Endothelial cell of umbilical vein (primary cell): ENCODE measurements at regions not wholly inside any gene's neighbourhood (a gene's known extent, or its start where the extent isn't known, plus 50 kb on each side); places are given as distances from the start of the nearest gene placed in this dataset.

ENCODE experiments used
- EZH2 ChIP-seq: IDR thresholded peaks from 2 replicates; pipeline ENCODE4 v1.6.1; 2012; ENCODE audit warnings: borderline replicate concordance, low read depth, mild to moderate bottlenecking, moderate library complexity, low read length, inconsistent platforms; ENCODE audit not compliant: severe bottlenecking
- MYC ChIP-seq: IDR thresholded peaks from one replicate; pipeline ENCODE4 v1.6.1; 2011; ENCODE audit warnings: mild to moderate bottlenecking, low read depth, low read length
- POLR2AphosphoS5 ChIP-seq: IDR thresholded peaks from 2 replicates; pipeline ENCODE4 v1.6.1; 2012; ENCODE audit warnings: low read depth, mild to moderate bottlenecking, control low read depth, low read length, moderate library complexity; ENCODE audit not compliant: insufficient read depth
- TF ChIP-seq, protein P1 (sequence below), 2 donors: IDR thresholded peaks; 1 replicate in 1 of 2; 2 replicates in 1 of 2; pipeline ENCODE4 v1.5.1; 2011; ENCODE audit warnings: low read length in 2 of 2, mild to moderate bottlenecking in 2 of 2, moderate library complexity in 2 of 2, control low read depth in 1 of 2, inconsistent platforms in 1 of 2, low read depth in 1 of 2; ENCODE audit not compliant: insufficient read depth in 1 of 2; ENCODE audit errors: extremely low read depth in 1 of 2

DNA sequence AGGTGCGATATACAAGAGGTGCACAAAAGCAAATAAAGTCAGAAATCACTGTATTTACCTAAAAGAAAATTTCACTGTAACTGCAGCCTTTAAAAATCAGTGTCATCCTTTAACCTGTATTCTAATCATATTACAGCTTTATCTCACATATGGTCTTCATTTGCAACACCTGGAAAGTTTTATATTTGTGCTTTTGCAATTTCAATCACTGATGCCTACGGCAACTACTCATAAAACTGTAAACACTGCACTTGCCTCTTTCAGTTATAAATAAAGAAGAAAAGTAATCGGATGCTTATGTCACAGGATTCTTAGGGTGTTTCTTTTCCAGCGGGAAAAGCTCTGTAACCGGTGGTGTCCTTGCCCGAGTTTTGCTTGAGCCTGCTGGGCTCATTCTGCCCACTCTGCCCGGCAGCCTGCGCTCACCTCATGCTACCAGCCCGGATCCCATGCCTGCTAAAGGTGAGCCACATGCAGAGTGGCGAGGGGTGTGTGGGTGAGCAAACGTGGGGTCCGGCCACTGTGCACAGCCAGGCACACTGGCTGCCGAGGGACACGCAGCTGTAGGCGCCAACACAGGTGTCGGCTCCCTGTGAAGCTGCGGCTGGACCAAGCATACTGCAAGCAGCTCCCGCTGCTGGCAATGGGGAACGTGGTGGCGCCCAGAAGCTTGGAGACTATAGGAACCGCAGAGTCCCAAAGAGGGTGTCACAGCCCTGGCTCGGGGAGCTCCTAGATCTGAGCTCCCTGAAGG is 56.3 kb upstream of the ABCB5 start:
- no peak for TF ChIP-seq POLR2AphosphoS5
- TF ChIP-seq, protein P1, sequence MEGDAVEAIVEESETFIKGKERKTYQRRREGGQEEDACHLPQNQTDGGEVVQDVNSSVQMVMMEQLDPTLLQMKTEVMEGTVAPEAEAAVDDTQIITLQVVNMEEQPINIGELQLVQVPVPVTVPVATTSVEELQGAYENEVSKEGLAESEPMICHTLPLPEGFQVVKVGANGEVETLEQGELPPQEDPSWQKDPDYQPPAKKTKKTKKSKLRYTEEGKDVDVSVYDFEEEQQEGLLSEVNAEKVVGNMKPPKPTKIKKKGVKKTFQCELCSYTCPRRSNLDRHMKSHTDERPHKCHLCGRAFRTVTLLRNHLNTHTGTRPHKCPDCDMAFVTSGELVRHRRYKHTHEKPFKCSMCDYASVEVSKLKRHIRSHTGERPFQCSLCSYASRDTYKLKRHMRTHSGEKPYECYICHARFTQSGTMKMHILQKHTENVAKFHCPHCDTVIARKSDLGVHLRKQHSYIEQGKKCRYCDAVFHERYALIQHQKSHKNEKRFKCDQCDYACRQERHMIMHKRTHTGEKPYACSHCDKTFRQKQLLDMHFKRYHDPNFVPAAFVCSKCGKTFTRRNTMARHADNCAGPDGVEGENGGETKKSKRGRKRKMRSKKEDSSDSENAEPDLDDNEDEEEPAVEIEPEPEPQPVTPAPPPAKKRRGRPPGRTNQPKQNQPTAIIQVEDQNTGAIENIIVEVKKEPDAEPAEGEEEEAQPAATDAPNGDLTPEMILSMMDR (IDR thresholded peaks at IDR 0.05; ENCODE audit: extremely low read depth in 1 of 2, insufficient read depth in 1 of 2, low read depth in 1 of 2, low read length in 2 of 2), result no peak
- TF ChIP-seq EZH2, result no peak
- no peak for TF ChIP-seq MYC
